ENCODE measurements at regions not wholly inside any gene's neighbourhood (a gene's known extent, or its start where the extent isn't known, plus 50 kb on each side); places are given as distances from the start of the nearest gene placed in this dataset.

- TF ChIP-seq POLR2A (IDR thresholded peaks at IDR 0.05), result no peak
- no peak for TF ChIP-seq CTCF (IDR thresholded peaks at IDR 0.05)
These were observed 344.4 kb upstream of the PODXL start for GRCh38 chr7:131900785-131901287.

Data from right lobe of liver (tissue), 4 donors.